SIG-M5 (cell line): ENCODE measurements at regions not wholly inside any gene's neighbourhood (a gene's known extent, or its start where the extent isn't known, plus 50 kb on each side); places are given as distances from the start of the nearest gene placed in this dataset.

Experiments used
- DNase-seq: peaks from one replicate; lab custom pipeline; 2025; lab: John Stamatoyannopoulos, UW

- DNase-seq, result no peak
These were observed 106.9 kb downstream of the SMIM20 start for GRCh38 chr4:26020881-26021280.

- DNase-seq, result no peak
These were observed 107.7 kb downstream of the SMIM20 start for GRCh38 chr4:26021417-26022345.

- DNase-seq, result no peak
These were observed 108.6 kb downstream of the SMIM20 start for GRCh38 chr4:26022346-26023202.

GRCh38 chr4:26023203-26023972 lies 109.4 kb downstream of the SMIM20 start:
- DNase-seq, result no peak

- DNase-seq, result no peak
These were observed 110.1 kb downstream of the SMIM20 start for GRCh38 chr4:26024079-26024478.

GRCh38 chr4:26028133-26028792 lies 114.2 kb downstream of the SMIM20 start:
- DNase-seq, result no peak

GRCh38 chr4:26028793-26029567 lies 115.0 kb downstream of the SMIM20 start:
- no peak for DNase-seq

GRCh38 chr4:26029568-26030131 lies 115.6 kb downstream of the SMIM20 start:
- DNase-seq, result no peak

- no peak for DNase-seq
These were observed 116.2 kb downstream of the SMIM20 start for GRCh38 chr4:26030260-26030667.

- no peak for DNase-seq
These were observed 116.8 kb downstream of the SMIM20 start for GRCh38 chr4:26030780-26031179.

GRCh38 chr4:26031704-26032103 lies 117.7 kb downstream of the SMIM20 start:
- DNase-seq, result no peak

GRCh38 chr4:26032142-26032541 lies 118.1 kb downstream of the SMIM20 start:
- DNase-seq, result no peak

GRCh38 chr4:26032630-26033317 lies 118.8 kb downstream of the SMIM20 start:
- no peak for DNase-seq

- no peak for DNase-seq
These were observed 119.4 kb downstream of the SMIM20 start for GRCh38 chr4:26033389-26033788.

GRCh38 chr4:26034849-26035248 lies 120.8 kb downstream of the SMIM20 start:
- DNase-seq, result no peak

GRCh38 chr4:26035921-26036320 lies 121.9 kb downstream of the SMIM20 start:
- no peak for DNase-seq

- DNase-seq, result no peak
These were observed 125.8 kb downstream of the SMIM20 start for GRCh38 chr4:26039639-26040359.

GRCh38 chr4:26044524-26044923 lies 130.5 kb downstream of the SMIM20 start:
- DNase-seq, result no peak

GRCh38 chr4:26044983-26045382 lies 131.0 kb downstream of the SMIM20 start:
- DNase-seq, result no peak
